ENCODE measurements at regions not wholly inside any gene's neighbourhood (a gene's known extent, or its start where the extent isn't known, plus 50 kb on each side); places are given as distances from the start of the nearest gene placed in this dataset.

- TF ChIP-seq CTCF (IDR thresholded peaks at IDR 0.05; ENCODE audit: low read length) (no peak), EZH2 (IDR thresholded peaks at IDR 0.05; ENCODE audit: borderline replicate concordance, low read length) (no peak)
Measured at GRCh38 chr1:68970571-68970970, 473.7 kb upstream of the DEPDC1 start.
